ENCODE measurements at regions not wholly inside any gene's neighbourhood (a gene's known extent, or its start where the extent isn't known, plus 50 kb on each side); places are given as distances from the start of the nearest gene placed in this dataset.

- no peak overlapping the region for H3K4me2 ChIP-seq (ENCODE audit: control insufficient read depth, insufficient read depth)
- ChIA-PET CTCF (interaction anchor here (0.7 to 1.4 kb wide), 2 partner anchors 59 to 176 kb away, joined by 3 read pairs; no protein-coding TSS in a partner anchor), RAD21 (ENCODE audit: unreplicated experiment) (no interaction called here), SMC1A (ENCODE audit: uncharacterized antibody, unreplicated experiment) (interaction anchor here (0.8 to 1.5 kb wide), 4 partner anchors 20 to 169 kb away, joined by 3 read pairs; no protein-coding TSS in a partner anchor), POLR2A (no interaction called here)
- H3K27ac ChIP-seq (ENCODE audit: control insufficient read depth, insufficient read depth), result no peak overlapping the region
- no peaks in the 10 kb centered on the region for H3K36me3 ChIP-seq (ENCODE audit: control insufficient read depth in 2 of 2, insufficient read depth in 2 of 2, low read length in 1 of 2)
- no peaks in the 10 kb centered on the region for H3K27me3 ChIP-seq (replicated peaks in 1 of 2; ENCODE audit: control insufficient read depth in 2 of 2, insufficient read depth in 2 of 2, low read length in 1 of 2)
- no TSS peak for BruUV-seq (replicated peaks)
- H3K9ac ChIP-seq (ENCODE audit: control insufficient read depth, insufficient read depth, low read length), result no peak overlapping the region
- H3K4me3 ChIP-seq, result no peak overlapping the region
- intact Hi-C loops (cut with micrococcal nuclease; ENCODE audit: unreplicated experiment), result no loop called here
- H2AFZ ChIP-seq (ENCODE audit: control insufficient read depth, low read depth, low read length), result no peak overlapping the region
- no peaks in the 10 kb centered on the region for H4K20me1 ChIP-seq (ENCODE audit: control insufficient read depth, insufficient read depth)
- FAIRE-seq (no peak), DNase-seq (ENCODE audit: low read depth, low spot score) (no peak), ATAC-seq (no peak)
- H3K9me3 ChIP-seq (replicated peaks; ENCODE audit: control insufficient read depth, insufficient read depth, low read length), result no peaks in the 10 kb centered on the region
- TF ChIP-seq CTCF (IDR thresholded peaks at IDR 0.05 in 2 of 3, conservative IDR thresholded peaks at IDR 0.05 in 1 of 3; ENCODE audit: control insufficient read depth in 2 of 3, extremely low read depth in 1 of 3, insufficient read depth in 1 of 3, low read depth in 3 of 3, low read length in 3 of 3), result no peak
- no peak for TF ChIP-seq CBFB (IDR thresholded peaks at IDR 0.05; ENCODE audit: low read depth)
- no peak for TF ChIP-seq ZNF217 (IDR thresholded peaks at IDR 0.05)
- TF ChIP-seq SUPT20H (IDR thresholded peaks at IDR 0.05; ENCODE audit: borderline replicate concordance, control insufficient read depth, low read depth, low read length), result no peak
- TF ChIP-seq STAT1 (conservative IDR thresholded peaks at IDR 0.05), result no peak
- TF ChIP-seq SREBF2 (IDR thresholded peaks at IDR 0.05; ENCODE audit: low read length), result no peak
- TF ChIP-seq RELB (IDR thresholded peaks at IDR 0.05; ENCODE audit: low read depth), result no peak
- TF ChIP-seq ZBTB11 (CRISPR knock-in tag; IDR thresholded peaks at IDR 0.05), result no peak
- no peak for TF ChIP-seq ZSCAN29 (IDR thresholded peaks at IDR 0.05)
- TF ChIP-seq ZBTB4 (CRISPR knock-in tag; IDR thresholded peaks at IDR 0.05), result no peak
- no peak for TF ChIP-seq FOXM1 (IDR thresholded peaks at IDR 0.05; ENCODE audit: low read depth, low read length)
- TF ChIP-seq RCOR1 (conservative IDR thresholded peaks at IDR 0.05; ENCODE audit: low read depth, low read length), result no peak
- H3K4me1 ChIP-seq (ENCODE audit: control insufficient read depth, insufficient read depth, low read length), result no peaks in the 10 kb centered on the region
- H3K79me2 ChIP-seq (ENCODE audit: control insufficient read depth, insufficient read depth, low read length), result no peaks in the 10 kb centered on the region
- in situ Hi-C loops (cut with MboI), result no loop called here
Measured at GRCh38 chr1:82318265-82318664, 517.5 kb downstream of the ADGRL2 start.
